ENCODE measurements at regions not wholly inside any gene's neighbourhood (a gene's known extent, or its start where the extent isn't known, plus 50 kb on each side); places are given as distances from the start of the nearest gene placed in this dataset.

DNA sequence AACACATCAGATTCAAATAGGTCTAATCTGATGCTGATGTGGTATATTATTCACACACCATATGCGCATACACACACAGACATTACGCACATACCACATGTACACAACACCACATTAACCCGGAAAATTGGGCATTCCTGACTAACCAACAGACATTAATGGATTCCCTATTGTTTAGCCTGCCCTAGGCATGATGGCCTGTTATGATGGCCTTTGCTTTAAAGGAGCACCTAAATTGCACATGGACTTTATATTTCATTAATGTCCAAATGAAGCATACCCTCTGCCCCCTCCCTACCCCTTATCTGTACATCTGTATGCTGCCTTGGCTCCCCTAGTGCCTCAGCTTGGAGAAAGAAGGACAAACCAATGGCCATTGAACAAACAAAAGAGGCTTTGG, 127.7 kb upstream of the PRLR start:
- DNase-seq: no peak

DNA sequence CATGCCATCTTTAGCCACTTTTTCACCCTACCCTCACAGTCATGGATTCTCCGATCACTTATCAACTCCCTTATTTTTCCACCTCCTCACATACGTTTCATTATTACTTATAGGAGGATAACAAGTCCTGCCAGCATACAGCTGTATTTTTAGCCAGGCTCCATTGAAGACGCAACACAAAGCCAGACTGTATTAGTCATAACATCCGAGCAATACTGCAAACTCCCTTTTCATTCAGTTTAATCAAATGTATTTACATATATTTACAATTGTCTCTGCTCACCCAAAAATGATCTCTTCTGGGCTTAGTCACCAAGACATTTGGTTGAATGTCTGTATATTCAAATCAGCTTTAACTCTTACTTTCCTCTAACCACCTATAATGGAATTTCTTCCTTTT, 126.4 kb upstream of the PRLR start:
- DNase-seq: no peak

DNA sequence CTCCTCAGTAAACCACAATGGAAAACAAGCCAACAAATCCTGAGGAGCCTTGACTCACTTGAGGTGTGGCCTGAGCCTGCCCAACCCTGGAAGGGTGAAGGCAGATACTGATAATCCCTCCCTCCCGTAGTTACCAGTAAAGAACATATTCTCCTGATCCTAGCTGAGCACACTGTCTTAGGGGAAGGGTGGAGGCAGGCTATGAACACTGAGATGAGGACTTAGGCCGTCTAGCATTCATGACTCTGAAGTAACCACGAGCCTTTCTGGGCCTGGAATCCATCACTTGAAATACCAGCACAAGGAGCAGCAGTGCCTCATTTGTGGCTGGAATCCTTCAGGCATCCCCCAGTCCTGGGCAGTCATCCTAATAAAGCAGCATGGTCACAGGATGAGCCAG, 124.5 kb upstream of the PRLR start:
- no peak for DNase-seq

DNA sequence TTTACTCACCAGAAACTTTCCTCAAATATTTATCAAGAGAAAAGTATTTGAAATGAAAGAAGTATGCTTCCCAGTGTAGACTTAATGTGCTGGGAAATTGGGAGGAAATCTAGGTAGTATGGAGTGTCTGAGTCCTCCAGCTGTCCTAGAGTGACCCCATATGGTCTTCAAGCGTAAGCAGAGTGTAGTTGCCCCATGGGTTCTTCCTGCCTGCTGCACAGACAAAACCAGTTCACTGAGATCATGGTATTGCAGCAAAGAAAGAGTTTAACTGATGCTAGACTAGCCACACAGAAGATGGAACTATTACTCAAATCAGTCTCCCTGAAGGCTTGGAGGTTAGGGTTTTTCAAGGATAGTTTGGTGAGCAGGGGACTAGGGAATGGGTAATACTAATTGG, 114.9 kb upstream of the PRLR start:
- DNase-seq: no peak

DNA sequence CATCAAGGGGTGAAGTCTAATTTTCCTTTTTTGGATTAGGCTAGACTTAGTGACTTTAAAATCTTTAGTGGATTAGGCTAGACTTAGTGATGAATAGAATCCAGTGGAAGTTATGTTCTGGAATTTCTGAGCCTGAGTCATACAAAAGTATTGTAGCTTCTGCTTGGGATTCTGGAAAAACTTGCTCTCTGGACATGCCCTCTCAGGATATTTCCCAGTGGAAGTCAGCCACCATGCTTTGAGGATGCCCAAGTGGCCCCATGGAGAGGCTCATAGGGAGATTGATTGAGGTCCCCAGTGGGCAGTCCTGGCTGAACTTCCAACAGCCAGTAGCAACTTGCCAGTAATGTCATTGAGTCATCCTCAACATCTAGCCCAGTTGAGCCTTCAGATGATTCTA, 112.4 kb upstream of the PRLR start:
- DNase-seq: no peak

DNA sequence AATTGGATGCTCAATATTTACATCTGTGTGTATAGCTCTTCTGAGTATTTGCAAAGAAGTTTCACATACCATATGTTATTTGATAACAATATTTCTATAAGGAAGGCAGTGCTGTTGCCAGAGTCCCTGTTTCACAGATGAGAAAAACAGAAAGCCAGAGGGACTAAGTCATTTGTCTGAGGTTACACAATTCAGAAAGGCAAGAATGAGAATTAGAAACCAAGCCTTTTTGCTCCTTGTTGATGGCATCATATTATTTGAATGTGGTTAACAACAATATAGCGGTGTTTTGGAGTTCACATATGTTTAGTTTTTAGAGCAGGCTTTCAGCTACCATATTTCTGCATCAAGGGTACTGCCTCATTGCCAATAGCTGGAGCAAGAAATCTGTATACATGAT, 110.9 kb upstream of the PRLR start:
- no peak for DNase-seq

DNA sequence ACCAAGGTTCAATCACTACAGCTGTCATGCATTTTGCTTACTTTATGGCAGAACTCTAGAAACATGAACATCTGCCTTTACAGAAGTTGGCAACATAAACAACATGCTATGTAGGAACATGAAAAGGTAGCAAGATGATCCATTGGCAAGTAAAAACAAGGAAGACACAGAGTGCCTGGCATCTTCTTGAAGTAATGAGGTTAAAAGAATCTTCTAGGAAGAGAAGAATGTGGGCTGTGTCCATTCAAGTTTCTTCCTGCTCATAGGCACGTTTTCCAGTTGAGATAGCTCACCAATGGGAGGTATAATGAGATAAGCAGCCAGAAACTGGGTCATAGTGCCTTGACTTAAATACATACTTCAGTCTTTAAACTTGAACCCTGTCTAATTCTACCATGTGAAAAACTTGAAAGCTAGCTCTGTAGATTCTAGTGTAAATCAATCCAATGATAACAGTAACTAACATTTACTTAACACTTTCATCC, 109.4 kb upstream of the PRLR start:
- DNase-seq: no peak

DNA sequence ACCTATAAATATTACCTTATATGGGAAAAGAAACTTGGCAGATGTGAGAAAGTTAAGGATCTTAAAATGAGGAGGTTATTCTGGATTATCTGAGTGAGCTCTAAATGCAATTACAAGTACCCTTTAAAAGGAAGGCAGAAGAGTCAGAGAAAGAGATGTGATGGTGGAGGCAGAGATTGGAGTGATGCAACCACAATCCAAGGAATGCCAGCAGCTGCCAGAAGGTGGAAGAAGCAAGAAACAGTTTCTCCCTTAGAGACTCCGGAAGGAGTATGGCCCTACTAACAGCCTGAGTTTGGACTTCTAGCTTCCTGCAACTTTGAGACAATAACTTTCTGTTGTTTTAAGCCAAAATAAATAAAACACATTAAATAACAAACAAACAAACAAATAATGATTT, 108.7 kb upstream of the PRLR start:
- DNase-seq: no peak

DNA sequence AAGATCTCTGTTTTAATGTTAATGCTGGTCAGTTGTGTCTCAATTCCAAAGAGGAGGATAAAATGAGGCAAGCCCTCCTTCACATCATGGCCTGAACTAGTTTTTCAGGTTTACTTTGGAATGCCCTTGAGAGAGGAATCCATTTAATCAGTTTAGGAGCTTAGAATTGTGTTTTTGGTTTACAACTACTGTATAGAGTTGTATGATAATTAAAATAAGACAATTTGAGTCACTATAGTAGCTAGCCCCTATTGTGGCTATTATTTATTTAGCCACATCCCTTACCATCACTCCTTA, 107.8 kb upstream of the PRLR start:
- DNase-seq: no peak

DNA sequence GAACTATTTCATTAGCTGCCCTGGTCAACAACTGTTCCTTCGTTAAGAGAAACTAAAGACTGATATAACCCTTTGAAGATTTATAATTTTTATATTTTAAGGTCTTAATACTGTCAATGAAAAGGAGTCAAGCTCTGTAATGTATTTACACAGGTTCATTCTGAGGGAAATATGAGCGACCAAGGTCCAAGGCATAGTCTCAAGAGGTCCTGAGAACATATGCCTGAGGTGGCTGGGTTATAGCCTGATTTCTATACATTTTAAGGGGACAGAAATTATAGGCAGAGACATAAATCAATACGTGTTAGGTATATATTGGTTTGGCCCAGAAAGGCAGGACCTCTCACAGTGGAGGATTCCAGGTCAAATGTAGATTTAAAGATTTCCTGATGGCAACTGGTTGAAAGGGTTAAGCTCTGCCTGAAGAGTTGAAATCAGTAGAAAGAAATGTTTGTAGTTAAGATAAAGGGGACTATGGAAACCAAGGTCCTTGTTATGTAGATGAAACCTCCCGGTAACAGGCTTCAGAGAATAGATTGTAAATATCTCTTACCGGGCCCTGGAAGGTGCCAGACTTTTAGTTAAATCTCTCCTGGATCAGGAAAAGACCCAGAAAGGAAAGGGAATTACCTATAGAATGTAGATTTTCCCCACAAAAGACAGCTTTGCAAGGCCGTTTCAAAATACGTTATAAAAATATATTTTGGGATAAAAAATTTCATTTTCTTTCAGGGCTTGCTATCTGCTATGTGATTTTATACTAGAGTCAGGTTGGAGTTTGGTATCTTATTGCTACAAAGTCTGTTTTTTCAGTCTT, 107.3 kb upstream of the PRLR start:
- DNase-seq: no peak

DNA sequence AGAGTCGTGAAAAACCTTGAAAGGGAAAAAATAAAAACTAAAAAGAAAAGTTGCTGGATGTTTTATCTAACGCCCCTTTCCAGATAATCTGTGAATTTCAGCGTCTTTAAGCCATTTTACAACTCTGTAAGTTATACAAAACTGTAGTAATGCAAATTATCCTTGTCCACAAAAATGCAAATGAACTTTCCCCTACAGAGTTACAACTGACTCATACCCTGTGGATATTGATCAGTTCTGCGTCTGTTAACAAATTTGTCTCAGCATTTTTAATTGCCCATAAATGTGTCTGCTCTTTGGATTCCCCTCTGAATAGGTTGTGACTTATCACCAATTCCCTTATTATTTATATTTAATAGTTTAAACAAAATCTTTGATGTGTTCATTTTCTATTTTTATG, 105.9 kb upstream of the PRLR start:
- no peak for DNase-seq

DNA sequence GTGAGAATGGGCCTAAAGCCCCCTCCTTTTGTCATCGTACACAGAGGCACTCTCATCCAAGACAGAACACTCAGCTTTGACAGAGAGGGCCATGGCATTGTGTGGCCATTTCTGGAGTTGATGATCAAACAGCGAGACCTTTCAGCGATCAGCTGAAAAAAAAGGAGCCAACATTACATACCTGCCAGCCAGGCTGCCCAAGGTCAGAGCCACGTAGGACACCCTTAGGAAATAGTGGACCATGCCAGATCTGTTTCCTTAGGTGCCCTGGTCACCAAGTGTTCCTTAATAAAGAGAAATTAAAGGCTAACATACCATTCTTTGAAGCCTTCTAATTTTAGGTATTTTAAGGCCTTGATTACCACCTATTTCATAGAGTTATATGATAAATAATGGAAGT, 105.5 kb upstream of the PRLR start:
- no peak for DNase-seq

DNA sequence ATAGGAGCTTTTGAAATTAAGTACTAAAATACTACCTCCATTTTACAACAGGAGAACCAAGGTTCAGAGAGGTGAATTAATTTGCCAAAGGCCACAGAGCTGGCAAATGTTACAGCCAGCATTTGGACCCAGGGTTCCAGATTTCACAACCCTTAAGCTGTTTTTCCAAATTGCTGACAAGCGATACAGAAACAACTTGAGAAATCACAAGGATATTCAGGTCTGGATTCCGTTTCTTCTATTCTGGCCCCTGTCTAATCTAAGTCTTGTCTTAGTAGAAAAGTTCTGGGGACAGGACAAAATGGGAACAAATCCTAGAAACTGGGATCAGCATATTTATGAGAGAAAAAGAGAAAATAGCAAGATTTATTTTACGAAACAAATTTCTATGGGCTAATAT, 103.1 kb upstream of the PRLR start:
- no peak for DNase-seq

DNA sequence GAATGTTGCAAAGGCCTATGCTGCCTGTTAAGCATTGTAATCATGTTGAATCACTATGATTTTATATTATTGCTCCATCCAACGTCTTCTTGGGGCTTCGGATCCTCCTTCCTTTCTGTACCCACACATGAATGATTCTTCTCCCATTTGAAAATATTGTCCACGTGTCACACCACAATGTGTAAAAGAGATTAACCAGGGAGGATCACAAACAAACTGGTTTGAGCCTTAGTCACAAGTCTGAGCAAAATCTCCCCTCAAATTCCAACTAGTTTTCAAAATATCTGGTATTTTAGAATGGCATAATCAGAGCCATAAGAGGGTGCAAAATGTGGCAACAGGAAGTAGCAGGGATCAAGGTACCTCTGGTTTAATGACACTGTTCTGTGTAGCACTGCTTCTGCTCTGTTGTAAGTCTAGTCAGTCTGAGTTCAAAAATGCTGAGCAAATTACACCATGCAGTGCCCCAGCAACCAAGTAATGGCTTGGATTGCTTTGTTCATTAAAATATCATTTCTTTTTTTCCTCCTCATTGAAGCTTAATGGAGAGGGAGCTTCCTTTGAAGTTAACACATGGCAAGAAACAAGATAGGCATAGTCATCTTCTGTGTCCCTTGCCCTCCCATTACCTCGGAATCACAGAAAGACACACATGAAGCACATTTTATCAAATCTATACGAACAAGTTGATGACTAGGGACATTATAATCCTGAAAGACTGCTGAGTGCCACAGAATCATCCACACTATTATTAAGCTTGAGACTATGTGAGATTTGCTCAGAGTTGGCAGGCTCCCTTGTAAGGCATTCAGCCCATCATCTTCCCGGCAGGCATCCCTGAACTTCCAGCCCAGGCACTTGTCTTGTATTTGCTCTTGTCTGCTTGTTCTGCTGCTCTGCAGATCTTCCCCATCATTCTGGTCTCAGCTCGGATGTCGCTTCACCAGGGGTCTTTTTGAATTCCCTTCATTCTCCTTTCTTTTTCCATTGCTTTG, 102.0 kb upstream of the PRLR start:
- DNase-seq: no peak

DNA sequence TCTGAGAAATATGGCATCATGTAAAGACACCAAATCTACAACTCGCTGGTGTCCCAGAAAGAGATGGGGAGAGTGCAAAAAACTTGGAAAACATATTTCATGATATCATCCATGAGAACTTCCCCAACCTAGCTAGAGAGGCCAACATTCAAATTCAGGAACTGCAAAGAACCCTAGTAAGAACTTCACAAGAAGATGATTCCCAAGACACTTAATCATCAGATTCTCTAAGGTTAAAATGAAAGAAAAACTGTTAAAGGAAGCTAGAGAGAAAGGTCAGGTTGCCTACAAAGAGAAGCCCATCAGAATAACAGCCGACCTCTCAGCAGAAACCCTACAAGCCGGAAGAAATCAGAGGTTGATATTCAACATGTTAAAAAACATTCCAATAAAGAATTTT, 95.5 kb upstream of the PRLR start:
- no peak for DNase-seq

DNA sequence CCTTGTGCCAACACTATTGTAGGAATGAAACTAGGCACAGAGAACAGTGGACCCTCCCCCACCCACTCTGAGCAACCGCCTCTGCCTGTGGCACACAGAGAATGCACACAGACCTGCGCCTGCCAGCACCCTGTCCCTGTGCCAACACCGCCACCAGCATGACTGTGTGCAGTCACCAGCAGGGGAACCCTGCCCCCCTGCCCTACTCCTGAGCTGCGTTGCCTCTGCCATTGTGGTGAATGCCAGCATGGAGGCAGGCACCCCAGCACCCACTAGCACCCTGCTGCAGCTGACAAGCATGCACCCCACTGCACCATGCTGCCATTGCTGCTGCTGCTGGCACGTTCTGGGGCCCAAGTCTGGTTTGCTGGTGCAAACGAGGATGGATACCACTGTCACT, 94.4 kb upstream of the PRLR start:
- DNase-seq: no peak

DNA sequence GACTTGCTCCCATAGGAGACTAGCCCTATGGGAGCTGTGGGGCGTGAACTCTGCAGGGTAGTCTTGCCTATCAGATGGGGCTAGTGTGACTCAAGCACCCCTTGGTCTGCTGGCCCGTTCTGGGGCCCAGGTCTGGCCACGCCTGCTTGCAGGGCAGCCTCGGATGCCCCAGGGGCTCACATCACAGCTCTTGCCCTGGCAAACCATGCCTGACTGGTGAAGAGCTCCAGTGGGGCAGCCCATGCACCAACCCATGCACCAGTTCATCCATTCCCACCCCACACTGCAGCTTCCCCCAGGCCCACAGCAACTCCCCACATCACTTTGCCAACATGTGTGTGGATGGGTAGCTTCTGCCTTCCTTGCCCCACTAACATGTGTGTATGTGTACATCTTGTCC, 93.9 kb upstream of the PRLR start:
- DNase-seq: no peak

DNA sequence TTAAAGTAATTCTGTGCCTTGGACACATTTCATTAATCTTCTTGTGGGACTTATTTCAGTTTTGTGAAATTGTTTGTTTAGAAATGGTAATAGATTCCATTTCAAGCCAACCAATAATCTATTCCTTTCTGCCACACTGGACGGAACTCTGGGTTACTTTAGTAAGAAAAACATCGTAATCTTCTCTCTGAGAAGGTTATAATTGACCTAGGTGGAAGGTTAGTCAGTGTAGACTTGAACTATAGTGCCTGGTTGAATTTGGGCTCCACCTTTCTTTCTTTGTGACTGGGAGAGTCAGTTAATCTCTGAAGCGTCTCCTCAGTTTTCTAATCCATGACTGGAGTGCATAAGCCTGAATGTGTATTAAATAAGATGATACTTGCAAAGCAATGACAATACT, 89.7 kb upstream of the PRLR start:
- no peak for DNase-seq

DNA sequence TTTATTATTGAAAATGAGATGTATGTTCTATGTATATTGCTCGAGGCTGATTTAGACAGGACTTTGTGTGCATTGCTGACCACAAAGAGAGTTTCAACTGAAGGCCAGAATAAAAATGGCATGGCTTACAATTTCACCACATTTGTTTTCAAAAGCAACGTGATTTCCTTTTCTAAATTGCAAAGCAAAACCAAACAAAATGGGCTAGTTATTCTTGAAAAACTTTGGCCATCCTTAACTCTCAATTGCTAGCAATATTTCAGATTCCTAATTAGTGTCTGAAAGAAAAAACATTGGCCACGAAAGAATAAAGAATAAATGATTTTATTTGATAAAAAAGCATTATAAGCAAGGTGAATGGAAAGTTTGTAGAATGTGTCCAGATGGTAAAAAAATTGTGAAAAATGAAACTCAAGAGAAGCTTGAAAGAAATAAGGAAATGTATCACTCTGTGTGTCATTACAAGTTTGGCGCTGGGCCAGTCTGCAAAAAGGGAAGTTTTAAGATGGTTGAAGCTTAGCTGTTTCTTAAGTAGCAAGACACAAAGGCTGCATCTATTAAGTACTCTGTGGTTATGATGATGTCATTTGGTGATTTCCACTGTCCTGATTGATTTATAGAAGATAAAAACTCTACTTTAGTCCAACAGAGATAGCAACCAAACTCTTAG, 89.2 kb upstream of the PRLR start:
- no peak for DNase-seq

DNA sequence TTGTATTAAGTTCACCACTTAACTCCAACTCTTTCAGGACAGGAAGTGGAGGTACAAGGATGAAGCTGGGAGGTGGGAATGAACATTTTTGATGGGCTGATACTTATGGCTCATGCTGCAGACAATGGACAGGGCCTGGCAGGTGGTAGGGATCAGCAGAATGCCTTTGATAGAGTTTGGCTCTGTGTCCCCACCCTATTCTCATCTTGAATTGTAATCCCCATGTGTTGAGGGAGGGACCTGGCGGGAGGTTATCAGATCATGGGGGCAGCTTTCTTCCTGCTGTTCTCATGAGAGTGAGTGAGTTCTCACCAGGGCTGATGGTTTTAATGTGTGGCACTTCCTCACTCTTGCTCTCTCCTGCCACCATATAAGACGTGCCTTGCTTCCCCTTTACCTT, 87.3 kb upstream of the PRLR start:
- no peak for DNase-seq

DNA sequence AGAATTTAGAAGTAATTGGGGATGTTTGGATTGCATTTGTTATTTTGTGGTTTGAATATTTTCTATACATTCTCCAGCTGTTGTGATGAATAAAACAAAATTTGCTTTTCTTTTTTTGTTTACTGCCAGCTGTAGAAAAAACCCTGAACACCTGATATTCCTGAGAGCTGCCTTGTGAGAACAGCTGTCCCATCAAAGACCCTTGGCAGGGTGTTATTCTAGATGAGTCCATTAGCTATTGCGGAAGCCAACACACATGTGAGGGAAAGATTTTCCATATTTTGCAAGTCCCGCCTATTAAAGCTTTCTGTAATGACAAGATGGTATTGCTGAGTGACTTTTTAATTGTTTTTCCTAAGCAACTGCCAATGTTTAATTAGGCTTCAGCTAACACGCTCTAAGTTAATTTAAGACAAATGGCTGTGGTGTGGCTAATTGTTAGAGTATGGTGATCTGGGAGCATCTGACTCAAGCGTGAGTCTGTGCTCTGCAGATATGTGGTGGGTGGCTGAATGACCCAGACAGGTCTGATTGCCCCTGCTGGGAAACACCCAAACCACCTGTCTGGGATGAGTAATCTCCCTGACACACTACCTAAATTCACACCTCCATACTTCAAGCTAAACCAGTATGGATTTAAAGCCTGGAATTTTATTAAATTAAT, 86.5 kb upstream of the PRLR start:
- DNase-seq: no peak

DNA sequence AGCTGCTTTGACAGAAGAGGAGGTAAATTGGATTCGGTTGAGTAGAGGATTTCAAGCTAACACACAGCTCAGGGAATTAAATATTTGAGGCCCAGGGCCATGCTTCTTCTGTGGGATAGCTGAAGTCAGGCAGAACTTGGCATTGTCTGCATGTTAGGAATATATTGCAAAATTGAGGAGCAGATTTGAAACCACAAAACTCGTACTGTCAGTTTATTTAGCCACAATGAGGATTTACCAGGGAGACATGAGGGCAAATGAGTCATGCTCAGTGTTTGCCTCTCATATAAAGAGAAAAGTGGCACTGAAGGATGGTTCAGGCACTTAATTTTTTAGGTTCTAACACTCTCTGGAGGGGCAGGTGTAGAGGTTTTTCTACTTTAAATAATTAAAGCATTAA, 83.0 kb upstream of the PRLR start:
- no peak for DNase-seq

DNA sequence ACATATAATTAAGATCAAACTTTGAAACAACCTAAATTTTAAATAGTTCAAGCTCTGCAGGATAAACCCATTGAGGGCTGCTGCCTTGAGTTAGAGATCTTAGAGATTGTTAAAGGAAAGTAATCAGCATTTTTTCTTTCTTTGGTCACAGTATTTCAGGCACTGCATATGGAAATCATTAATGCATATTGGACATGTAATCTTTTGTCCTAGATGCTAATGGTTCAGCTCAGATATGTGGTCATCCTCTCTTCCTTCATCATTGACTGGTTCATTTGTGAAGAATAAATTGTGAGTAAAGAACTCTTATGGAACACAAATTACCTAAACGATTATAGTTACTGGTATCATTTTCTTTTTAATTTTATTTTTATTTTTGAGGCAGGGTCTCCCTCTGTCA, 82.0 kb upstream of the PRLR start:
- DNase-seq: no peak

Data from NCI-H1694 treated with DMSO at 0.1 percent for 48 hours (cell line).